ENCODE measurements at regions not wholly inside any gene's neighbourhood (a gene's known extent, or its start where the extent isn't known, plus 50 kb on each side); places are given as distances from the start of the nearest gene placed in this dataset.

DNA sequence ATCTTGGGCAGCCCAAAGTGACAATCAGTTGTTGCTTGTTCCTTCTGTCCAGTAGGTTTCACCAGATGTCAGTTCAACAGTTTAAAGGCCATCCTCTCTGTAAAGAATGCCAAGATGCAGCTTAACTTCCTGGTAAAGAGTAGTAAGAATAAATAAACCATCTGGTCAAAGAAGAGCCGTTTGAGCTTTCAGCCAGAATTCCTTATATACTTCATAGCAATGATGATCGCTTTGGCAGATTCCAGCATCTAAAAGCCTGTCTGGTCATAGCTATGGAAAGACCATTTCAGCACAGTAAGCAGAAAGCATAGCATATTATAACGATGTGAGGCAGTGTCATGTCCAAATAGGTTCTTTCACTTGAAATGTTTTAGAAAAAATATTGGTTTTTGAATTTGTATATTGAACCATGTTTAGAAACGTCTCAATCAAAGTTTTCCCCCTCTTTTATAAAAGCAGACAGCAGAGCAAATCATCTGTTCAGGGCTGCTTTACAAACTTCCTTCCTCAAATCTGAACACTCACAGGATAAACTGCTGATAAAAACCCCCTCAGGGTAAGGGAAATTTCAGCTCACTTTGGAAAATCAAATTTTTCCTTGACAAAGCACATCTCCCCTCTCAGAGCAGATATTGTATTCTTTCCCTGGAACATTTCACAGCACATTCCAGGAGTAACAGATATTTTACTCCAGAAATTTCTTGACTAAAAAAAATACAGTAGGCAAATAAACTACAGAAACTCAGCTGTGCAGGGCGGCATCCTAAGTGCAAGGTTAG, 184.1 kb downstream of the NOC3L start:
- ChIA-PET POLR2A (ENCODE audit: low non-redundant PET) (no interaction called here), CTCF (interaction anchor here (0.5 kb wide), 1 partner anchor 8 kb away, joined by 3 read pairs; no protein-coding TSS in a partner anchor)
- H3K27ac ChIP-seq: no peak overlapping the region
- no peak for DNase-seq (ENCODE audit: low spot score)
- TF ChIP-seq, protein P1, sequence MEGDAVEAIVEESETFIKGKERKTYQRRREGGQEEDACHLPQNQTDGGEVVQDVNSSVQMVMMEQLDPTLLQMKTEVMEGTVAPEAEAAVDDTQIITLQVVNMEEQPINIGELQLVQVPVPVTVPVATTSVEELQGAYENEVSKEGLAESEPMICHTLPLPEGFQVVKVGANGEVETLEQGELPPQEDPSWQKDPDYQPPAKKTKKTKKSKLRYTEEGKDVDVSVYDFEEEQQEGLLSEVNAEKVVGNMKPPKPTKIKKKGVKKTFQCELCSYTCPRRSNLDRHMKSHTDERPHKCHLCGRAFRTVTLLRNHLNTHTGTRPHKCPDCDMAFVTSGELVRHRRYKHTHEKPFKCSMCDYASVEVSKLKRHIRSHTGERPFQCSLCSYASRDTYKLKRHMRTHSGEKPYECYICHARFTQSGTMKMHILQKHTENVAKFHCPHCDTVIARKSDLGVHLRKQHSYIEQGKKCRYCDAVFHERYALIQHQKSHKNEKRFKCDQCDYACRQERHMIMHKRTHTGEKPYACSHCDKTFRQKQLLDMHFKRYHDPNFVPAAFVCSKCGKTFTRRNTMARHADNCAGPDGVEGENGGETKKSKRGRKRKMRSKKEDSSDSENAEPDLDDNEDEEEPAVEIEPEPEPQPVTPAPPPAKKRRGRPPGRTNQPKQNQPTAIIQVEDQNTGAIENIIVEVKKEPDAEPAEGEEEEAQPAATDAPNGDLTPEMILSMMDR (conservative IDR thresholded peaks at IDR 0.05; ENCODE audit: low read depth): no peak

DNA sequence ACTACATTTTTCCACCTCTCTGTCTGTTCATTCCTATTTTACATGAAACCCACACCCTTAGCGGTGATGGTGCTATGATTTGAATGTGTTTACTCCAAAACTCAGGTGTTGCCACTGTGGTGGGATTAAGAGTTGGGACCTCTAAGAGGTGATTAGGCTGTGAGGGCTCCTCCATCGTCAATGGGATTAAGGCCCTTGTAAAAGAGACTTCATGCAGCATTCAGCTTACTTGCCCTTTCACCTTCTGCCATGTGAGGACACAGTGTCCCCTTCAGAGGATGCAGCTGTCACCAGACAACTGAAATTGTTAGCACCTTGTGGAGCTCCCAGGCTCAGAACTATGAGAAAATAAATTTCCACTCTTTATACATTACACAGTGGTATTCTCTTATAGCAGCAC, 182.2 kb downstream of the NOC3L start:
- ChIA-PET POLR2A (ENCODE audit: low non-redundant PET) (no interaction called here), CTCF (no interaction called here)
- TF ChIP-seq, protein P1 (conservative IDR thresholded peaks at IDR 0.05; ENCODE audit: low read depth): no peak
- DNase-seq (ENCODE audit: low spot score): no peak
- no peak overlapping the region for H3K27ac ChIP-seq

GRCh38 chr10:94183666-94184264, 179.0 kb downstream of the NOC3L start:
- TF ChIP-seq, protein P1 (conservative IDR thresholded peaks at IDR 0.05; ENCODE audit: low read depth): no peak
- peak; percentile 84 for DNase-seq (ENCODE audit: low spot score)
- CTCF ChIA-PET: no interaction called here
- H3K27ac ChIP-seq: peak overlapping the region; percentile 31; the same call in 1 of the 2 replicates
- POLR2A ChIA-PET (ENCODE audit: low non-redundant PET): no interaction called here

GRCh38 chr10:94186722-94187121, 176.0 kb downstream of the NOC3L start:
- ChIA-PET CTCF (interaction anchor here (0.7 kb wide), 2 partner anchors 8 to 10 kb away, joined by 3 read pairs; no protein-coding TSS in a partner anchor), POLR2A (ENCODE audit: low non-redundant PET) (no interaction called here)
- no peak for DNase-seq (ENCODE audit: low spot score)
- H3K27ac ChIP-seq: no peak overlapping the region
- TF ChIP-seq, protein P1 (conservative IDR thresholded peaks at IDR 0.05; ENCODE audit: low read depth): no peak

- no peak overlapping the region for H3K27ac ChIP-seq
- no peak for DNase-seq (ENCODE audit: low spot score)
- POLR2A ChIA-PET (ENCODE audit: low non-redundant PET): no interaction called here
- CTCF ChIA-PET: no interaction called here
- TF ChIP-seq, protein P1 (conservative IDR thresholded peaks at IDR 0.05; ENCODE audit: low read depth): no peak
Observed at GRCh38 chr10:94192333-94192732, 170.4 kb downstream of the NOC3L start.

DNA sequence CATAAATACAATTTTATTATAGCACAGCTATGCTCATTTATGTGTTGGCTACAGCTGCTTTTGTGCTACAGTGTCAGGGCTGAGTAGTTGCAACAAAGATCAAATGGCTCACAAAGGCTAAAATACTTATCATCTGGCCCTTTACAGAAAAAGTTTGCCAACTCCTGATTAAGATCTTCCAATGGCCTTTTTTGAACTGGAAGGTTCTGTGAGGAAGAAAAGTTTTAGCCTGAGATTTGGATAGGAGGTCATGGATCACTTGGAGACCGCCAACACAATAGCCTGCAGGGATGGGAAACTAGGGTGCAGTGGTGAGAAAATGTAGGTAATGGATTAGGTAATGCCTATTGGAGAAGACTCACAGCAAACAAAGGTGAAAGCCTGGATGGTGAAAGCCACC, 169.8 kb downstream of the NOC3L start:
- TF ChIP-seq, protein P1 (conservative IDR thresholded peaks at IDR 0.05; ENCODE audit: low read depth): no peak
- POLR2A ChIA-PET (ENCODE audit: low non-redundant PET): no interaction called here
- no peak overlapping the region for H3K27ac ChIP-seq
- no peak for DNase-seq (ENCODE audit: low spot score)
- CTCF ChIA-PET: no interaction called here

All from RWPE1 (cell line).